VCaP (cell line): ENCODE measurements at regions not wholly inside any gene's neighbourhood (a gene's known extent, or its start where the extent isn't known, plus 50 kb on each side); places are given as distances from the start of the nearest gene placed in this dataset.

Experiments used
- H3K27ac ChIP-seq: fragments of 450-650 bp; 2 replicates; pipeline ENCODE4 v1.5.1; 2017
- TF ChIP-seq, protein P1 (sequence below): fragments of 450-650 bp; conservative IDR thresholded peaks from 2 replicates; pipeline ENCODE4 v1.5.1; 2017; ENCODE audit warnings: mild to moderate bottlenecking, moderate library complexity

DNA sequence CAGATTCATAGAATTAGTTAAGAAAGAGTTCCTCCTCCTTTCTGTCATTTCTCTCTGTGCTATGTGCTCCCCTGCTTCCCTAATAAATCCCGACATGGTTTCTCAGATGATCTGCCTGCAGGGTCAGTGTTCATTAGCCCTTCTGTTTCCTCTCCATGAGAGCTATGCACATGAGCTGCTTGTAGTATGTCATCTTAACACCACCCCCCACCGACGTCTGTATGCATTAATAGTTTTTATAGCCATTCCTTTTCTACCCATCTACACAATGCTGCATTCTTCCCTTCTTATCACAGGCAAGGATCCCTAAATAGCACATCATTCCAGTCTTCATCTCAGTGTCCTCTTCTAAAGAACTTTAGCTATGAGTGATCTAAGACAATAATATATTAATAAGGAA is 809.1 kb downstream of the ANKRD7 start:
- H3K27ac ChIP-seq: no peak overlapping the region
- TF ChIP-seq, protein P1, sequence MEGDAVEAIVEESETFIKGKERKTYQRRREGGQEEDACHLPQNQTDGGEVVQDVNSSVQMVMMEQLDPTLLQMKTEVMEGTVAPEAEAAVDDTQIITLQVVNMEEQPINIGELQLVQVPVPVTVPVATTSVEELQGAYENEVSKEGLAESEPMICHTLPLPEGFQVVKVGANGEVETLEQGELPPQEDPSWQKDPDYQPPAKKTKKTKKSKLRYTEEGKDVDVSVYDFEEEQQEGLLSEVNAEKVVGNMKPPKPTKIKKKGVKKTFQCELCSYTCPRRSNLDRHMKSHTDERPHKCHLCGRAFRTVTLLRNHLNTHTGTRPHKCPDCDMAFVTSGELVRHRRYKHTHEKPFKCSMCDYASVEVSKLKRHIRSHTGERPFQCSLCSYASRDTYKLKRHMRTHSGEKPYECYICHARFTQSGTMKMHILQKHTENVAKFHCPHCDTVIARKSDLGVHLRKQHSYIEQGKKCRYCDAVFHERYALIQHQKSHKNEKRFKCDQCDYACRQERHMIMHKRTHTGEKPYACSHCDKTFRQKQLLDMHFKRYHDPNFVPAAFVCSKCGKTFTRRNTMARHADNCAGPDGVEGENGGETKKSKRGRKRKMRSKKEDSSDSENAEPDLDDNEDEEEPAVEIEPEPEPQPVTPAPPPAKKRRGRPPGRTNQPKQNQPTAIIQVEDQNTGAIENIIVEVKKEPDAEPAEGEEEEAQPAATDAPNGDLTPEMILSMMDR: no peak

DNA sequence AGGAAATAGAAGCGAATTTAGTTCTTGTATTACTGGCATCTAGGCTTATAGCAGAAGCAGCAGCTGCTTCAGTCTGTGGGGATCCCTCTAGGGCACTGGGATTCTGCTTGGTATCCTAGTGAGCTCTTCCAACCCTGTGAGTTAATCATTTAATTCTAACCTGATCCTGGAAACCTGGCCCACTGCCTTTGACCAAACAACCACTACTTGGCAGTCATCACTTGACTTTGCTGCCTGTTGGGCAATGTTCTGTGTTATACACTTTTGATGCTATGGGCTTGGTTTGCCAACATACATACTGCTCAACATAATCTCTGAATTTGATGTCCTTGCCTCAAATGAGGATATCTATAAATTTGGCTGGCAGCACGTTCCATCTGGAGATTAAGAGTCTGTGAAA is 813.4 kb downstream of the ANKRD7 start:
- TF ChIP-seq, protein P1: no peak
- peak overlapping the region; percentile 52 for H3K27ac ChIP-seq

DNA sequence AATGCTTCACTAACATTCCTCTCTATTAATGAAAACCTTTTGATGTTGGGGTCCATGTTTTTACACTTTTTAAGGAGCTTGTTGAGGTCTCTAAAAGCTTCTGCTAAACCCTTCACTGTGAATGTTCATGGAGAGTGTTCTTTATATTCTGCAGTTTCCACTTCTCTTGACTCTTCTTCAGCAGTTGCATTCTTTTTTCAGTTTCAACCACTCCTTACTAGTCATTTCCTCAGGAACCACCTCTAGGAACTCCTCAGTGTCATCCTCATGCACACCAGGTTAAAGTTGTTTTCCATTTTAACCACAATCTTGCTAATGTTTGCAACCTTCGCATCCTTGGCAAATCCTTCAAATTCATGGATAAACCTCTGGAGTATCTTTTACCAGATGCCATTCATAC is 821.6 kb downstream of the ANKRD7 start:
- no peak overlapping the region for H3K27ac ChIP-seq
- TF ChIP-seq, protein P1: no peak

DNA sequence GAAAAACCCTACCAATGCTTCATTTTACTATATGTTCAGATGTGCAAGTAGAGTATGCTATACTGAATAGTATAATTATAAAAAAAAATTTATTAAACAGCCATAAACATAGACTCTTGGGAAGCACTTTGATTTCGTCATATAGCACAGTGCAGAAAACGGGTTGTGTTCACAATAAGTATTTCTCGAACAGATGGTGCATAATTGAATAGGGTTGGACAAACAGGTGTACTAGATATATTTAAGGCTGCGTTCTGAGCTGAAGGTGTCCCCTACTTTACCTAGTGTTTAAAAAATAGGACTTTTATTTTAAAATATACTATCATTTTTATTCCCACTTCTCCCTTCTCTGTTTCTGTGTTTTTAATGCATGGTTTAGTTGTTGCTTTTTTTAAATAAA is 841.5 kb downstream of the ANKRD7 start:
- no peak overlapping the region for H3K27ac ChIP-seq

DNA sequence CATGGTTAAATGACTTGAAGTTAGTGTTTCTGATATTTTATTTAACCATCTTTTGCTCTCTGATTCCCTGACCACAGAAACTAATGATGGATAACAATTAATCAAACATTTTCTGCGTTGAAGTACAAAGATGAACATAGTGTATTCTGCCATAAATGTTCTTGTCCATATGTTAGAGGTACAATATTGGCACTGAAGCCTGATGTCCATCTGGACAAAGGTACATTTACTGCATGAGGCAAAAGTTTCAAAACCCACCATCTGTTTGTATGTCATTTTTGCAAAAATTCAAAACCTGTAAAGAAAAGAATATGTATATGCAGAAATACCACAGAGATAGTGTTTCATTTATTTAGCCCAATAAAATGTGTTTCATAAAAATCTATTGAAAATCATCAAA is 861.5 kb downstream of the ANKRD7 start:
- TF ChIP-seq, protein P1: no peak
- H3K27ac ChIP-seq: no peak overlapping the region

More for the DNA sequence above, 841.5 kb downstream of the ANKRD7 start:
- TF ChIP-seq, protein P1: no peak

DNA sequence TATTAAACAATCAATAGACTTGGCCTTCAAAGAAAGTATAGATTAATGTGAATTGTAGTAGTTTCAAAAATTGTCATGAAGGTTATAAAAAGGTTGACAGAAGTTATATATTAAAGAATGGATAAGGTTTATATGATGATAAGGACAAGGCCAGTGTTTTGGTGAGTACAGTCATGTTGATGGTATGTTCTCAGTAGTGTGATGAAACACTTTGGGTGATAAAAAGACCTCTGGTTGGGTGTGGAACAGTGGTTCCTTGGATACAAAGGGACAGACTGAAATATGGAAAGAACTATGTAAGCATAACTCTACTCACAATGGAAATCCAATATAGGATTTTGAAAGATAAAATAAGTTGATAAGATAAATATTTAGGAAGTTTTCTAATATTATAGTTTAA is 866.3 kb downstream of the ANKRD7 start:
- no peak overlapping the region for H3K27ac ChIP-seq
- TF ChIP-seq, protein P1: no peak

DNA sequence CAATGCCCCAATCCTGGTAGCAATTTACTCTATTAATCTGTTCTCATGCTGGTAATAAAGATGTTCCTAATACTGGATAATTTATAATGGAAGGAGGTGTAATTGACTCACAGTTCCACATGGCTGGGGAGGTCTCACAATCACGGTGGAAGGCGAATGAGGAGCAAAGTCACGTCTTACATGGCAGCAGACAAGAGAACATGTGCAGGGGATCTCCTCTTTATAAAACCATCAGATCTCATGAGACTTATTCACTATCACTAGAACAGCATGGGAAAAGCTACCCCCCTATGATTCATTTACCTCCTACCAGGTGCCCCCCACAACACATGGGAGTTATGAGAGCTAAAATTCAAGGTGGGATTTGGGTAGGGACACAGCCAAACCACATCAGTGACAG is 872.2 kb downstream of the ANKRD7 start:
- no peak overlapping the region for H3K27ac ChIP-seq
- TF ChIP-seq, protein P1: no peak

DNA sequence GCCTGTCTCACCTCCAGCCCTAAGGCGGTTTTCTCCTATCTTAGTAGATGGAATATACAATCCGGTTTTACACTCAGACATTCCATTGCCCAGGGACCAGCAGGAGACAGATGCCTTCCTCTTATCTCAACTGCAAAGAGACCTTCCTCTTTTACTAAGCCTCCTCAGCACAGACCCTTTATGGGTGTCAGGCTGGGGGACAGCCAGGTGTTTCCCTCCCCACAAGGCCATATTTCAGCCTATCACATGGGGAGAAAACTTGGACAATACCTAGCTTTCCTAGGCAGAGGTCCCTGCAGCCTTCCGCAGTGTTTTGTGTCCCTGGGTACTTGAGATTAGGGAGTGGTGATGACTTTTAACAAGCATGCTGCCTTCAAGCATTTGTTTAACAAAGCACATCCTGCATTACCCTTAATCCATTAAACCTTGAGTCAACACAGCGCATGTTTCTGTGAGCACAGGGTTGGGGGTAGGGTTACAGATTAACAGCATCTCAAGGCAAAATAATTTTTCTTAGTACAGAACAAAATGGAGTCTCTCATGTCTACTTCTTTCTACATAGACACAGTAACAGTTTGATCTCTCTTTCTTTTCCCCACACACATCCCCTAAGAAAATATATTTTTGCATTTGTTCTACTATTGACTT is 876.2 kb downstream of the ANKRD7 start:
- peak overlapping the region; percentile 95 for H3K27ac ChIP-seq
